ENCODE measurements at regions not wholly inside any gene's neighbourhood (a gene's known extent, or its start where the extent isn't known, plus 50 kb on each side); places are given as distances from the start of the nearest gene placed in this dataset.

DNA sequence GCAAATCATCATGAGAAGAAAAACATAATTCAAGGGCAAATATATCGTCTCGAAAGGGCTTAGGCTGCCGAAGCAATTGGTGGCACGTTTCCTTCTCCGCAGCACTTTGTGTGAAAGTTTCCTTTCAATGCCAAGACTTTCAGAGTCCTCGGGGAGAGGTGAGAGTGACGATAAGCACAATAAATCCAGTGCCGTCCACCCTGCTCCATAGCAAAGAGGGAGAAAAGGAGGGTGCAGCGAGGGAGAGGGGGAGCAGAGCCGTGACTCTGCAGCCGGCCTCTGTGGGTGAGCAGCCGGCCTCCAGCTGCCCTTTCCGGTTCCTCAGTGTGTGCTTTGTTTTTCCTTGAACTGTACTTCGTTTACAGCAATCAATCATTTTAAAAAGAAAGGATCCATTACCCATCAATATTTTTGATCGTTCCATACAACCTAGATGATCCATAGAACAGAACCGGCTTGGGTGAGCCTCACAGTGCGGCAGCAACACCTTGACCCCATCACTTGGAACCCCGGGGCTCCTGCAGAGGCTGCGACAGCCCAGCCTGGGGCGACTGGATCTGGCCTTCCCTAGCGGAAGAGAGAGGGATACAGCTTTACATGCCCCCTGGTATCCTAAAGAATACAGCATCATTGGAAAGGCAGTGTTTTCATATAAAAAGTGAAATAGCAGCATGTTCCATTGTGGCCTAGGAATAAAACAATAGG is 247.0 kb upstream of the IRX4 start:
- TF ChIP-seq, protein P1, sequence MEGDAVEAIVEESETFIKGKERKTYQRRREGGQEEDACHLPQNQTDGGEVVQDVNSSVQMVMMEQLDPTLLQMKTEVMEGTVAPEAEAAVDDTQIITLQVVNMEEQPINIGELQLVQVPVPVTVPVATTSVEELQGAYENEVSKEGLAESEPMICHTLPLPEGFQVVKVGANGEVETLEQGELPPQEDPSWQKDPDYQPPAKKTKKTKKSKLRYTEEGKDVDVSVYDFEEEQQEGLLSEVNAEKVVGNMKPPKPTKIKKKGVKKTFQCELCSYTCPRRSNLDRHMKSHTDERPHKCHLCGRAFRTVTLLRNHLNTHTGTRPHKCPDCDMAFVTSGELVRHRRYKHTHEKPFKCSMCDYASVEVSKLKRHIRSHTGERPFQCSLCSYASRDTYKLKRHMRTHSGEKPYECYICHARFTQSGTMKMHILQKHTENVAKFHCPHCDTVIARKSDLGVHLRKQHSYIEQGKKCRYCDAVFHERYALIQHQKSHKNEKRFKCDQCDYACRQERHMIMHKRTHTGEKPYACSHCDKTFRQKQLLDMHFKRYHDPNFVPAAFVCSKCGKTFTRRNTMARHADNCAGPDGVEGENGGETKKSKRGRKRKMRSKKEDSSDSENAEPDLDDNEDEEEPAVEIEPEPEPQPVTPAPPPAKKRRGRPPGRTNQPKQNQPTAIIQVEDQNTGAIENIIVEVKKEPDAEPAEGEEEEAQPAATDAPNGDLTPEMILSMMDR (IDR thresholded peaks at IDR 0.05), result no peak
- TF ChIP-seq POLR2A (IDR thresholded peaks at IDR 0.05), result no peak
